ENCODE measurements at regions not wholly inside any gene's neighbourhood (a gene's known extent, or its start where the extent isn't known, plus 50 kb on each side); places are given as distances from the start of the nearest gene placed in this dataset.
"Not testable (repeated sequence)": the region's sequence is repeated elsewhere in the genome, so short reads cannot be mapped to it uniquely, and the experiment has no call there.

DNA sequence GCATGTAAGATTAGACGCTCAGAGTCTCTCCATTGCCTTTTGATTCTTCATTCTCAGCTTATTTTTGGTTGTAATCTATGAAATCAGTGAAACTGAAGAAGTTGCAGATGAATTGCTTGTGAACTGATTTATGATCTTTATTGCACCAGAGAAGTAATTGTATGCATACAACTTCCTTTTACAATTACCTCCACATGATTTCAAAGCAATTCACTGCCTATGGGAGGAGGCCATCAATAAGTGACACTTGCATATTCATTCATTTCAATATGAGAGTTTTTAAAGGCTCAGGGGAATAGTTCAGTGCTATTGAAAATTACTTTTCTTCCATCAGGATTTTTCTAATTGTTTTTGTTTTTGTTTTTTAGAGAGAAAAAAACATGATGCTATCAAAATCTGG lies 222.3 kb downstream of the NKX6-1 start:
- no peak for DNase-seq

DNA sequence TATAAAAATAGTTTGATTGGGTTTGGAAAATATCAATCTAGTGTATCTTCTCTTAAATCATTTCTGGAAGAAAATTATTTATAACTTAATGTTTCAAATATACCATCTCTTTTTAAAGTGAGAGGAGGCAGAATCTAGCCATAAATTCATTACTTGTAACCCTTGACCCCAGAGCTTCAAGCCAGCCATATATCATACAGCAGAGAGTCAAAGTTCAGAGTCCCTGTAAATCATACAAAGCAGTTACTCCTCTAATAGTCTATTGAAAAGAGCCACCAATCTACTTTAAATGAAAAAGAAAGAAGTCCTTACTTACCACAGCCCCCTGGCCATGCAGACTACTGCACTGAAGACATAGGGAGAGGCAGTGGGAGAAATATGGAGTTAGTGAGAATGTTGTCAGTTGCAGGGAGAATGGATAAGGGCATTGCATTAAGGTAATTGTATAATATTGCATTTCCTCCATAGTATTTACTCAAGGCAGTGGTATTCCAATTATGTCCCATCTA lies 229.5 kb downstream of the NKX6-1 start:
- no peak for DNase-seq

DNA sequence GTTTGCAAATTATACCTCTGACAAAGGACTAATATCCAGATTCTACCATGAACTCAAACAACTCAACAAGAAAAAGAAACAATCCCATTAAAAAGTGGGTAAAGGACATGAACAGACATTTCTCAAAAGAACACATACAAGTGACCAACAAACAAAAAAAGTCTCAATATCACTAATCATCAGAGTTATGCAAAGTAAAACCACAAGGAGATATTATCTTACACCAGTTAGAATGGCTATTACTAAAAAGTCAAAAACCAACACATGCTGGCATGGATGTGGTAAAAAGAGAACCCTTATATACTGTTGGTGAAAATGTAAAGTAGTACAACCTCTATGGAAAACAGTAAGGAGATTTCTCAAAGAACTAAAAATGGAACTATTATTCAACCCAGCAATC lies 234.4 kb downstream of the NKX6-1 start:
- DNase-seq, result no peak

DNA sequence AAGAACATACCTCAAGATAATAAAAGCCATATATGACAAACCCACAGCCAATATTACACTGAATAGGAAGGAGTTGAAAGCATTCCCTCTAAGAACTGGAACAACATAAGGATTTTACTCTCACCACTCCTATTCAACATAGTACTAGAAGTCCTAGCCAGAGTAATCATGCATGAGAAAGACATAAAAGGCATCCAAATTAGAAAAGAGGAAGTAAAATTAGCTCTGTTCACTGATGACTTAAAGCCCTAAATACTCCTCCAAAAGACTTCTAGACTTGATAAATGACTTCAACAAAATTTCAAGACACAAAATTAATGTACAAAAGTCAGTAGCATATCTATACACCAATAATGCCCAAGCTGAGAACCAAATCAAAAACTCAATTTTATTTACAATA lies 235.7 kb downstream of the NKX6-1 start:
- DNase-seq, result no peak

DNA sequence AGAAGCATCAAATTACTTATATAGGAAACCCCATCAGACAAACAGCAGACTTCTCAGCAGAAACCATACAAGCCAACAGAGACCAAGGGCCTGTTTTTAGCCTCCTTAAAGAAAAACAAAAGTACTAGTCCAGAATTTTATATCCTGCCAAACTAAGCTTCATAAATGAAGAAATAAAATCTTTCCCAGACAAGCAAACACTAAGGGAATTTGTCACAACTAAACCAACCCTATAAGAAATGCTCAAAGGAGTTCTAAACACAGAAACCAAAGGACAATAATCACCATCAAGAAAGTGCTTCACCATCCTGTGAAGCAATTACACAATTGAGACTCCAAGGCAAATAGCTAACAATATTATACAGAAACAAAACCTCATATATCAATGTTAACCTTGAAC lies 238.6 kb downstream of the NKX6-1 start:
- DNase-seq, result no peak

DNA sequence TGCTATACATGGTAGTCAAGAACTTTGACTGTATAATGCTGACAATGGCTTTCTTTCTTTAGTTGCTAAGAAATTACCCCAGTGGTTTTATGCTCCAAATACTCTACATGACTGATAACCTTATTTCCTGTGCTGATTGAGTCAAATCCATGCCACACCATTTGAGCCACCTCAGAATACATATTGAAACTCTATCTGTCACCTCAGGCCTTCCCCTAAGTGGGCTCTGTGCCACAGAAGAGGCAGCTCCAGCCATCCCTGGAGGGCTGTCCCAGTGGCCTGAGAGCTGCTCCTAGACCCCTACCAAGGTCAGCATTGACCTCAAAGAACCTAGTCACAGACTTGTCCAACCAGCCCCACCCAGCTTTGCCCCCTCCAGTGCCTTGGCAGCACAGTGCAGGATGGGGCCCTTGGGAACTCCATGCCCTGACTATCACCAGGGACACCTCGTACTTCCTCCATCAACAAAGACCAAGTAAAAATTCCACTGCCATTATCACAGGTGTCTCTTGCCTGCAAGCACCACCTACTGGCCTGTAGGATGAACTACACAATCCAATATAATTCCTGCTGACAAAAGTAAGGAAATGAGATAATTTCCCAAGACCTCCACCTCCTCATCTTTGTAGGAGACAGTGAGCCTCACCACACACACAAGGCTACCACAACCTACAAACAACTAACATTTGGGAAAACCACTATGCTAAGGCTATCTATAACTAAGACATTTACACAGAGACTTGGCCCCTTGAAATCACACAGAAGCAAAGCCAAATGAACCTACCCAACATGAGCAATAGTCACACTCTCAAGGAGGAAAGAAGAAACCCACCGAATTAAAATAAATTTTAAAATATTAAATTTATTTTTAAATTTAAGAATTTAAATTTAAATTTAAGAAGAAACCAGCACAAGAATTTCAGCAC lies 239.9 kb downstream of the NKX6-1 start:
- DNase-seq, result peak; percentile 13

DNA sequence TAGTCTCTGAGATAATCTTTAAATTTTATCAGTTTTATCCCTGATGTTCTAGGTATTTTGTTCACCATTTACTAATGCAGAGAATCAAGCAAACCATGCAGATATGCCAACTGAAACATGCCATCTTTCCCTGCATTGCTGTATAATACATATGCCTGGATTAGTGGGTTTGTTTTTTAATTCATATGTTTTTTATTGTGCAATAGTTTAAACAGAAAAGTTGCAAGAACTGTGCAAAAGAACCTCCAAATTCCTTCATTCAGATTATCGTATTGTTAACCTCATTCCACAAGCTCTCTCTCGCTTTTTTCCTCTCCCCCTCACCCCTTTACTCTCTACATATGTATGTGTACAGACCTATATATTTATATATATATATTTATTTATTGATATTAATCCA lies 244.6 kb downstream of the NKX6-1 start:
- no peak for DNase-seq

DNA sequence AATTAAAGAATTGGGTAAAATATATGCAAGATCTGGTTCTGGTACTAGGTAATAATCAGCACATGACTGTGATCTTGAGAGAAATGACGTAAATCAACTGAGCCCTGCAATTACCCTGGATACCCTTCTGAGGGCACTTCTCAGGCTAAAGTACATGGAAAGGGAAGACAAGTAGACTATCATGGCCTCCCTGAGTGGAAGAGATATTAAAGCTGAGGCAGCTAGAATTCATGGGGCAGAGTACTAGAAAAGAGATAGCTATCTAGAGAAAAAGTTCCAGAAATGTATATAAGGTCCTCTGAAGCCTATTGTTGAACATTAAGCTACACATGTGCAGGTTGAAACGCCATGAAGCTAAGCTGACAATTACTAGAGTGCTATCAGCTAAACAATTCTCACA lies 249.6 kb downstream of the NKX6-1 start:
- DNase-seq, result no peak

DNA sequence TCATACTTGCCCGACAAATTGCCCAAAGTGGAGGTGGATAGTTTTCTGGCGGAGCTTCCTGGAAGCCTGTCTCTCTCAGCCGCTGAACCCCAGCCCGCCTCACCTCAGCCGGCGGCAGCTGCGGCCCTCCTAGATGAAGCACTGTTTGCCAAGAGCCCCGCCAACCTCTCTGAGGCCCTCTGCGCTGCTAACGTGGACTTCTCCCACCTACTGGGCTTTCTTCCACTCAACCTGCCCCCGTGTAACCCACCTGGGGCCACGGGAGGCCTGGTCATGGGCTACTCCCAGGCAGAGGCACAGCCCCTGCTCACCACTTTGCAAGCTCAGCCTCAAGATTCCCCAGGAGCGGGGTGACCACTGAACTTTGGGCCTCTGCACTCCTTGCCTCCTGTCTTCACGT lies 254.1 kb downstream of the NKX6-1 start:
- not testable (repeated sequence) for DNase-seq

DNA sequence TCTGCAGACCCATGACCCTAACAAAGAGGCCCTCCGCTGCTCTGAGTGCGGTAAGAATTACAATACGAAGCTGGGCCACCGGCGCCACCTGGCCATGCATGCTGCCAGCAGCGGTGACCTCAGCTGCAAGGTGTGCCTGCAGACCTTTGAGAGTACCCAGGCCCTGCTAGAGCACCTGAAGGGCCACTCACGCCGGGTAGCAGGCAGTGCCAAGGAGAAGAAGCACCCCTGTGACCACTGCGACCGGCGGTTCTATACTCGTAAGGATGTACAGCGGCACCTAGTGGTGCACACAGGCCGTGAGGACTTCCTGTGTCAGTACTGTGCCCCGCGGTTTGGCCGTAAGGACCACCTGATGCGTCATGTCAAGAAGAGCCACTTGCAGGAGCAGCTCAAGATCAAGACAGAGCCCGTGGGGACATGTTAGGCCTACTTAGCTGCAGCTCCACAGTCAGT lies 254.7 kb downstream of the NKX6-1 start:
- not testable (repeated sequence) for DNase-seq

DNA sequence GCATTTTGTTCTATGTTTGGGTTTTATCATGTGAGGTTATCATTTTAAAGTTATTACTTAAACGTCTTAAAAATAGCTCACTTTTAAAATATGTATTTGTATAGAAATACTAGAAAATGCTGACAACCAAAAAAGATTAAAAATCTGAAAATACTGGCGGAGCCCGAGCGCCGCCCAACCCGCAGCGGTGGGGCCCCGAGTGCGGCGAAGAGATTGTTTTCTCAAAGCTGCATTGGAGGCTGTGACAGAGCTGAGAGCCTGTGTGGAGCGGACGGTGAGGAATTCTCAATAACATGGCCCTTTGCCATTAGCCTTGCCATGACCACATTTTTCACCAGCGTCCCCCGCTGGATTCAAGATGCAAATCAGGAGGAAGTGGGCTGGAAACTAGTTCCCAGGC lies 255.4 kb downstream of the NKX6-1 start:
- no peak for DNase-seq

DNA sequence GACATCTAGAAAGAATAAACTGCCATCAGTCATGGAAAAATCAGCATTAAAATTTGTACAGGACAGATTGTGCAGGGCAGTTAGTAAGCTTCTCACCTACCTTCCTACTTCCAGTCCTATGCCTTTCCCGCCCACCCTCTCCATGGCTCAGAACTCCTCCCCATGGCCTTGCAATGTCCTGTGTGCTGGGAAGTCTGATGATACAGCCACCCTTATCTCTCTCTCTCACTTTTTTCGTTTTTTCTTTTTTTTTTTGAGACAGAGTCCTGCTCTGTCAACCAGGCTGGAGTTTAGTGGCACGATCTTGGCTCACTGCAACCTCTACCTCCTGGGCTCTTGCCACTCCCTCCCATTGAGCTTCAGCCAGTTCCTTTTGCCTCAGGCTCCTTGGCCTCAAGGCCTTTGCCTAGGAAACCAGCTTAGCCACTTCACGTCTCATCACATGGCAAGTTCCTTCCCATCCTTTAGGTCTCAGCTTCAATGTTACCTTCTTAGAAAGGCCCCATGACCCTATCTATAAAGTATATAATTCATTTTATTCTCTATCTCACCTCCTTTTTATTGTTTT lies 259.7 kb downstream of the NKX6-1 start:
- DNase-seq, result no peak

DNA sequence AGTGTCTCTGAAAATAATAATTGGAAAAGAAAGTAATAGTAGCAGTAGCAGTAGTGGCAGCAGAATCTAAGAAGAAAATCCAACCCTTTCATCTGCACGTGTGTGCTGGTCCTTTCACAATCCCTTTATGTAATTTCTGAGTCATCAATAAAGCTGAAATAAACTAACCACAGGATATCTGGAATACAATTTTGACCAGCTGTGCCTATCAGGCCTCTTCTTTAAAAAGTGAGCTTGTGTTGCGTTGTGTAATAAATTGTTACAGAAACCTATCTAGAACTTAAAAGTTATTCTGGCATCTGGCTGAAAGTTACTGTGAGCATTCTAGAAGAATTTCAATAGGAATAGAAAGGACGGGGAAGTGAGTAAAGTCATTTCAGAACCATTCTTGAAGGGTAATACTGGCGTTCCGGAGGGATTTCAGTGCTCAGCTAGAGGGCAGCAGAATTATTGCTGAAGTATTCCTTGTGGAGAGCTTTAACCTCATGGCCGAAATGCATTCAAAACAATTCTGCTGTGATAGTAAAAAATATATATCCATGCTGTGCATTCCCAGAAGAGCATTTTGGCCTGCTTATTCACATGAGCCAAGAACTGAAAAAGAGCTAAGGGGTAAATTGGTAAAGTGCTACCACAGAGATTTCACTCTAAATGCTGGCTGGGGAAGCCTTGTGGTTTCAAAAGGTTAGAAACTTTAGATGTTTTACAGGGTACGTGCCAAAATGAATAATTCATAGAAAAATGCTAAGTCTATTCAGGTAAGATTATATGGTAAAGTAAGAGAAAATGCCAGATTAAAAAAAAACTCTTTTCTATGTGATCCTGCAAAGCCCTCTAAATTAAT lies 260.6 kb downstream of the NKX6-1 start:
- DNase-seq, result peak; percentile 28

DNA sequence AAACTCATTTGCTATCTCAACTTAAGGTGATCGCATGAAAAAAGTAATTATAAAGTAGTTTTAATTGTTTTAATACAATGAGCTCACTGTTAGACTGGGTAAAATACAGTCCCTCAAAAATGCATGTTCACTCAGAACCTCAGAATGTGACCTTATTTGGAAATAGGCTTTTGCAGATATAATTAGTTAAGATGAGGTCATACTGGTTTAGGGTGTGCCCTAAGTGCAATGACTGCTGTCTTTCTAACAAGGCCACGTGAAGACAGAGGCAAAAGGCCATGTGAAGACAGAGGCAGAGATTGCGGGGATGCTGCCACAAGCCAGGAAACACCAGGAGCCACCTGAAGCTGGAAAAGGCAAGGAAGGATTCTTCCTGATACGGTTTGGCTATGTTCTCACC lies 262.1 kb downstream of the NKX6-1 start:
- DNase-seq, result no peak

DNA sequence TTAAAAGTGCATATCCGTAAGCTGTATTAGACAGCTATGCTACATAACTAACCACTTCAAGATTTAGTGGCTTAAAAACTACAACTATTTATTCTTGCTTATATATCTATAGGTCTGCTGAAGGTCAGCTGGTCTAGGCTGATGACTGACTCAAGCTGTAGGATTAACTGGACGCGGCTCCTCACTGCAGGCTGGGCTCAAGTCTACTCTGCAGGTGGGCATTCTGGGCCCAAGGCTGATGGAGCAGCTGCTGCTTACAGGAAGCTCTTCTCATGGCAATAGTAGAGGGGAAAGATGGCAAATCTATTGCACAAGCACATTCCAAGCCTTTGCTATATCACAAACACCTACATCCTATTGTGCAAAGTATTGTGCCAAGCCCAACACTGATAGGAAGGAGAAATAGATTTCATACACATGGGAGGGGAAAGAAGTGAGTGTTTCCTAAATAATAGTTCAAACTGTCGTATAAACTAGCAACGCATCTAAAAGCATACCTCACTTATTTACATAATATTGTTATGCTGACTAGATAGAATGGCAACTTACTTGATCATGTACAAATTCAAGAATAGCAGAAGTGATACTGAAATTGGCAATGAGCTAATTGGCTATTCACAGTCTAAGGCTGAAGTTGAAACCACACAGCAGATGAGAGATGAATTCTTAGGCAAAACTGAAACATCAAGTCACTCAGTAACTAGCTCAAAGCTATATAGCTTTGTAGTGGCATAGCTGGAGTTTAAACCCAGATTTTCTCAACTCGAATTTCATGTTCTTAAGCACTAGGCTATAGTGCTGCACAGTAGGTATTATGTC lies 263.8 kb downstream of the NKX6-1 start:
- DNase-seq, result no peak

DNA sequence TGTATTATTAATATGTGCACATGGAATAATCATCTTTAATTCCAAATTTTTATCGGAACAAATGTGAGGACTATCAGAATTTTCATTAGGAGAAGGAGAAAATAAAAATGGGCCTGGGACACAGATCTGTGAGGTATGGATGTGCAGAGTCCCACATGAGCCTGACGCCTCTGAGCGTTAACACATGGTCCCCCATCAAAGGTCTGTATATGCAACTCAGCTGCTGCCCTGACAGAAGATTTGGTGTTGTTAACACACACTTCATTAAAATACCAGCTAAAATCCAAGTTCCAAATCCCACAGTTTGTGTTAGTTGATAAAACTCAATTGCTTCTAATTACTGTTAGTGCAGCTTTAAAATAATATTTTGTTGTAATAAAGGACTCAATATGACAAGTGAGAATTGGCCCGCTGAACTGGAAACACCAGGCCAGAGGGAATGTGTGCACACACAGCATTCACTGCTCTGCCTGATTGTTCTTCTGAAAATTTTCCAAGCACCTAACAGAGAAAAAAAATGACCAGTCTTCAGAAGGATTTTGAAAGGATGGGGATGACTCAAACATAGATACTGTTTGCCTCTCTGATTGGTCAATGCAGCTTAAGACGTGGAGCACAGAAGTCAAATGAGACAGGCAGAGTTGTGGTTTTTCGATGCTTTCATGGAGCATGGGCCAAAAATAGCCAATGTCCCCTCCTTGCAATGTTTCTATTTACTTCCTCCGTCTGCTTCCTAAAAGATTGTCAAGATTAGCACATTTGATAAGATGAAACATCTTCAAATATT lies 266.6 kb downstream of the NKX6-1 start:
- DNase-seq, result no peak

DNA sequence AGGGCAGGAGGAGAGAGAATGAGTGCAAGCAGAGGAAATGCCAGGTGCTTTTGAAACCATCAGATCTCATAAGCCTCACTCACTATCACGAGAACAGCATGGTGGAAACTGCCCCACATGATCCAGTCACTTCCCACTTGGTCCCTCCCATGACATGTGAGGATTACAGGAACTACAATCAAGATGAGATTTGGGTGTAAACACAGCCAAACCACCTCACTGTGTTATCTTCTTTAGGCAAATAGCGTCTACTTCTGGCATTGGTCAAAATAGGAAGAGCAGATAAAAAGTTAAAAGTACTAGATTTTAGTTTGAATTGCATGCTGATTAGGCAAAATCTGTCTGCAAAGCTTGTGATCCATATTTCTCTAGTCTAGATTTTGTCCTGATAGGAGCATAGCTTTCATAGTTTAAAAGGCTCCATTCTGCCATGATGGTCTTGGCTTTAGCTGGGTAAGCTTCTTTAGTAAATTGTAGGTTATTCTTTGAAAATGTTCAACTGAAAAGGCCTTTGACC lies 267.5 kb downstream of the NKX6-1 start:
- no peak for DNase-seq

DNA sequence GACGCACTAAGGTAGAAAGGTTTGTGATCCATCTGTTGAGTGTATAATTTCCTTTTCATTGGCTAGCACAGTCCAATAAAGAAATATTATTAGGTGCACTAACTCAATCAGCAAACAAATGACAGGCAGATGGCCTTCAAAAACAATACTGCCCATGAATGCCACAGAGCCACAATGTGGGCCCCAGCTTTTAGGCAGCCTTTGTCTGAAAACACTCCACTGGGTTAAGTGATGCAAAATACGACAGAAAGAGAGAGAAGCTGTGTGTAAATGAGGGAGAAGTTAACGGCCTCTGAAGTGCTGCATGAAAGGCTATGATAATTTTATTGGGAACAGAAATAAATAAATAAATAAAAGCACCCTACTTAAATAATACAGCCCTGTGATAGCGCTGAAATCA lies 274.6 kb downstream of the NKX6-1 start:
- no peak for DNase-seq

DNA sequence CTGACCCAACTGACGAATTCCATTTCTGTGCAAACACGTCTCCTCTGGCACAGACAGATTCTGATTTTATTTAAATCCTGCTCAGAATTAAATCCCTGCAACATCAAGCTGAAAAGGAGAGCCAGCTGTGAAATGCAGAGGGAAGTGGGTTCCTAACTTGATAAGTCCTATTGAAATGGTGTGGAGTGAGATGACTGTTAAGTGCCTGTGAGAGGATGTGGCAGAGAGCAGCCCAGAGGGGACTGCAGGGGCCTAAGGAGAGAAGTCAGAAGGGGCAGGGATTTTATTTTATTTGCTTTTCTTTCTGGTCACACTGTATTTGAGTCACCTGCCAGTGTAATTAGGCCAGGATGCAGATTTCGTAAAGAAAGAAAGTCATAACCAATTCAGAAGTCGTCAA lies 277.4 kb downstream of the NKX6-1 start:
- no peak for DNase-seq

DNA sequence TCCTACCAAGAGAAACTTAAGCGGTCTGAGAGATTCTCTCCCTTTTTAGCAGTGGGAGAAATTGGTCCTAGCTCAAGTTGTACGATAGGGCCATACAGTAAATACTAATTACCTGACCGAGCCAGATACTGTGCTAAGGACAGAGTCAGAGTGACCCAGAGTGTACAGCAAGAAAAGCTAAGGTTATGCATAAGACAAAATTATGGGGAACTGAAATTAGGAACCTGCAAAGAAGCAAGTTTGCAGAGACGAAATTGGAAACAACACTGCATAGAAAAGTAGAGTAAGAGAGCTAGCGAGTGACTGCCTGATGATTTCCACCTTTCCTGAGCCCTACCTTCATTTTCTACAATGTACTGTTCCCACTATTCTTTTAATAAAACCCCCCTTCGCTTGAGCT lies 278.1 kb downstream of the NKX6-1 start:
- DNase-seq, result no peak

DNA sequence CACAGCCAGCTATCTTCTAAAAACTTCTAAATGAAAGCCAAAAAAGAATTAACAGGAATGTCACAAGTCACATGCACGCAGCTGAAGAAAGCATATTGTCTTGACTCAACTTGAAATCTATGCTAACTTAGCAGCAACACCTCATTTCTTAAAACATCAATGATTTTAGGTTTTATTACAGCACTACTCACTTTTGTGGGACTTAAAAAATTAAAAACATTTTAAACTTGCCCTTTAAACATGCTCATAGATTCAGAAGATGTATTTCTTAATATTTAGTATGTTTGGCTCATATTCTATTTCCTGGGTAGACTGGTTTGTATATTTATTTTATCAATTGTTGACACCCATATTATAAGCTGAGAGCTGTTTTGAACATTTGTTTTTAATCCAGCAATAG lies 279.4 kb downstream of the NKX6-1 start:
- DNase-seq, result no peak

Measured in EL (cell line).